Fibroblast of pulmonary artery (primary cell): ENCODE measurements at regions not wholly inside any gene's neighbourhood (a gene's known extent, or its start where the extent isn't known, plus 50 kb on each side); places are given as distances from the start of the nearest gene placed in this dataset.

Experiments
- DNase-seq: peaks from one replicate; pipeline ENCODE4 v3.0.0-alpha.2; 2010; ENCODE audit warnings: low read depth
- H3K4me3 ChIP-seq: replicated peaks from 2 replicates; pipeline ENCODE4 v1.5.1; 2011; ENCODE audit warnings: low read depth, mild to moderate bottlenecking, control low read depth, low read length, moderate library complexity
- TF ChIP-seq, protein P1 (sequence below): IDR thresholded peaks from 2 replicates; pipeline ENCODE4 v1.5.1; 2011; ENCODE audit warnings: mild to moderate bottlenecking, control low read depth, low read length, inconsistent platforms; ENCODE audit errors: missing control alignments

GRCh38 chr13:78816154-78816553 is 157.2 kb upstream of the OBI1 start:
- TF ChIP-seq, protein P1, sequence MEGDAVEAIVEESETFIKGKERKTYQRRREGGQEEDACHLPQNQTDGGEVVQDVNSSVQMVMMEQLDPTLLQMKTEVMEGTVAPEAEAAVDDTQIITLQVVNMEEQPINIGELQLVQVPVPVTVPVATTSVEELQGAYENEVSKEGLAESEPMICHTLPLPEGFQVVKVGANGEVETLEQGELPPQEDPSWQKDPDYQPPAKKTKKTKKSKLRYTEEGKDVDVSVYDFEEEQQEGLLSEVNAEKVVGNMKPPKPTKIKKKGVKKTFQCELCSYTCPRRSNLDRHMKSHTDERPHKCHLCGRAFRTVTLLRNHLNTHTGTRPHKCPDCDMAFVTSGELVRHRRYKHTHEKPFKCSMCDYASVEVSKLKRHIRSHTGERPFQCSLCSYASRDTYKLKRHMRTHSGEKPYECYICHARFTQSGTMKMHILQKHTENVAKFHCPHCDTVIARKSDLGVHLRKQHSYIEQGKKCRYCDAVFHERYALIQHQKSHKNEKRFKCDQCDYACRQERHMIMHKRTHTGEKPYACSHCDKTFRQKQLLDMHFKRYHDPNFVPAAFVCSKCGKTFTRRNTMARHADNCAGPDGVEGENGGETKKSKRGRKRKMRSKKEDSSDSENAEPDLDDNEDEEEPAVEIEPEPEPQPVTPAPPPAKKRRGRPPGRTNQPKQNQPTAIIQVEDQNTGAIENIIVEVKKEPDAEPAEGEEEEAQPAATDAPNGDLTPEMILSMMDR: no peak
- H3K4me3 ChIP-seq: no peak overlapping the region
- no peak for DNase-seq

- no peak for DNase-seq
- TF ChIP-seq, protein P1: peak; percentile 3
Measured at GRCh38 chr13:78806457-78806856, 147.5 kb upstream of the OBI1 start.

GRCh38 chr13:78802912-78803311 is 144.0 kb upstream of the OBI1 start:
- H3K4me3 ChIP-seq: no peak overlapping the region
- TF ChIP-seq, protein P1: no peak
- no peak for DNase-seq

More at GRCh38 chr13:78806457-78806856, 147.5 kb upstream of the OBI1 start:
- no peak overlapping the region for H3K4me3 ChIP-seq

GRCh38 chr13:78787190-78787589 is 128.2 kb upstream of the OBI1 start:
- TF ChIP-seq, protein P1: no peak
- DNase-seq: peak; percentile 3
- no peak overlapping the region for H3K4me3 ChIP-seq

- TF ChIP-seq, protein P1: no peak
- H3K4me3 ChIP-seq: no peak overlapping the region
- DNase-seq: no peak
Measured at GRCh38 chr13:78786459-78786858, 127.5 kb upstream of the OBI1 start.

DNA sequence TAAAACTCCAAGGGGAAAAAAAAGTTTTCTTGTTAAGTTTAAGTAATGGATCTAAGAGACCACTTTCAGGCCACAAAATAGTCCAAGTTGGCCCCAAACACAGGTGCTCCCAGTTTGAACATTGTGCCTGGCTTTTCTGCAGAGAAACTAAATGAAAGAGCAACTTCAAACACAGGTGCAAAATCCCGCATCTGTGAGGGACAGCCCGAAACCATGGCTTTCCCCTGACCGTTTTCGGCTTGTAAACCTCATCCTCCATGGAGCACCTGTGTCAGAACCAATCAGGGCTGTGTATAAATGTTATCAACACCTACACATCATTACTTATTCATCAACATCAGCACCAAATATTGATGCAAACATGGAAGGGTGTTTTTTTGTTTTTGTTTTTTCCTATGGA is 126.8 kb upstream of the OBI1 start:
- no peak for DNase-seq
- no peak overlapping the region for H3K4me3 ChIP-seq

DNA sequence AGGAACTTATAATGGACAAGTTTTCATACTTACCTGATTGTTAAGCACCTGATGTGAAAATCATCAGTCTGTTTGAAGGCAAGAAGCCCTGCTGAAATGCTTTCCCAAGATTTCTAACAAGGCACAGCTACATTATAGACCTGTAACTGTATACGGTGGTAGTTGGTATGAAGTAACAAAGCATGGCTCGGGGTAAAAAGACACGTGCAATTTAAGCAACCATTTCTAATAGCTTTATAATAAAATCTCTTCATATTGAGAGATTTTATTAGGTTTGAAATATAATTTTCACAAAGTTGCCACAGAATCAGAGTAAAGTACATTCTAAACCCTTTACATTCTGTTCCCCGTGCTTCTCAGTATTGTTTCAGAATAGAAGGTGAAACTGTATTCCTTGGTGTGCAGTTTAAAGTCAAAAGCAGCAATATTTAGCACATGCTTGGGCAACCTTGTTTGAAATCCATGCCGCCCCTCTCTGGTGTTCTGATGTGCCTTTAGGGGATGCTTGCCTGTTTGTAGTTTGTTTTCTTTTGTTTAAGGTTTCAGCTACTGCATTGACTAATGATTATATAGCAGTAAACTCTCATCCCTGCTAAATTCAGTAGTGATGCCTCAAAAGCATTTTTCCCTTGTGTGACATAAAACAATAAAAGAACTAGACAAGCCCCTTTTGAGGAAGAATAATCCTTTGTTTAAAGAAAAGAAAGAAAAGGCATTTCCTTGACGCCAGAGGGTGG is 125.2 kb upstream of the OBI1 start:
- TF ChIP-seq, protein P1: no peak
- no peak for DNase-seq
- H3K4me3 ChIP-seq: no peak overlapping the region

More for the DNA sequence above, 126.8 kb upstream of the OBI1 start:
- TF ChIP-seq, protein P1: no peak
